HG03521 (cell line): ENCODE measurements at regions not wholly inside any gene's neighbourhood (a gene's known extent, or its start where the extent isn't known, plus 50 kb on each side); places are given as distances from the start of the nearest gene placed in this dataset.

ENCODE experiments used
- ATAC-seq: cut with Tn5 transposase; IDR thresholded peaks from one replicate; pipeline ENCODE4 v1.9.1; 2021; ENCODE audit warnings: mild to moderate bottlenecking, moderate library complexity; ENCODE audit not compliant: unreplicated experiment

DNA sequence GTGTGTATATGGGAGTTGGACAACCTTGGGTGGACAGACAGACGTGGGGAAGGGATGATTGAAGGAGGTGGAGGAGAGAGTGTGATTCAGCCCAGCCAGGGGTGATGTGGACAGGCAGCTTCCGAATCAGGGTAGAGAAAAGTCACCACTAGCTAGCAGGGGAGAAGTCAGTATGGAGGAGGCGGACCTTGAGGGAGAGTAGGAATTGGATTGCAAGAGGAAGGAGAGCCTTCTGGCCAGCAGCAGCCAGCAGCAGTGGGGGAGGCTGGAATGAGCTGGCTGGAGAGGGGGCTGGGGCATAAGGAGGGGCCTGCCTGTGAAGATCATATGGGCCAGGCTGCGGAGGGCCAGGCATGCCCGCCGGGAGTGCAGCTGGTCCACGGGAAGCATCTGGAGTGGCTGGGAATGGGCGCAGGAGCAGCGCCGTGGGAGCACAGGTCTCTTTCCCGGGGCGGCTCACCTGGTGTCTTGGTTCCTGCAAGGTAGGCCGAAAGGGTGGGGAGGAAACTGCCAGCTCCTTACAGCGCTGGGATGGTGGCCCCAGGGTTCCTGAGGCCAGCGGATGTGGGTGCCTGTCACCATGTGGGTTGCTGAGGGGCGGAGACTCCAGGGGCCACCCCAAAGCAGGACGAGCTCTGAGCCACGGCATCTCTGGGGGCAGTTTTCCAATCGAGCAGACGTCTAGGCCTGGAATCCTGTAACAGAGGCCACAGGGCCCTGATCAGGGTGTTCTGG, 235.3 kb downstream of the SEC14L1 start:
- no peak for ATAC-seq

DNA sequence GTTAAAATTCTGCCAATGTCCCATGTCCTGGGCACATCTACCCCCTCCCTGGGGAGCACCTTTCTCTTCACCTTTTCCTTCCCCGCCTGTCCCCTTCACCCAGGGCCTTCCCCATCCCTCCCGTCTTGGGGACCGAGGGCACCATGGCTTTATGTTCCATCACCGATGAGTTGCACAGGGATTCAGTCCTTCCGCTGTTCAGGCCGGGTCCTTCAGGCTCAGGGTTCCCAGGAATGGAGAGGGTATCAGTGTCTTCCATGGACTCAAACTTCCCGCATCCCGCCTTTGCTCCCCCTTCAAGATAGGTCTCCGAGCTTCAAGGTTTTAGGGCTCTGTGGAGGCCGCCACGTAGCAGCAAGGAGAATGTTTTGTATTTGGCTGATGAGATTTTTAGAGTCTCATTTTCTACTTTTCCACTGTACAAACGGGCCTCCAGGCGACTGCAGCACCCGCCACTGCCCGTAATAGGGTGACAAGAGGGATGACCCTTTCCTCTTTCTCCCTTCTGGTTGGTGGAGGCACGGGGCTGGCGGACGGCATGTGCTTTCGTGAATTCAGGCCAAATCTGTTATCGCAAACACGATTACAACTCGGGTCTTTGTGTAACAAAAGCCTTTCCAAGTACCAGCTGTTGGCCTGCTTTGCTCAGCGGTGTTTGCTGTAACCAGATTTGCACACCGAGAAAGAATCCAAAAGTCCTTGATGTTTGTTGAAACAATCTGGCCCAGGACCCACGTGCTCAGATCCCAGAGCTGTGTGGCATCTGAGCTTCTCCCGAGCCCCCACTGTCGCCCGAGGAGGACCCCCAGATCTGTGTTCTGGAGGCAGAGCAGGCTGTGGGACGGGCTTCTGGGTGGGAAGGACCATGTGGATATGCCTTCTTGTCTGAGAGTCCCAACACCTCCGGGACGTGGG, 236.3 kb downstream of the SEC14L1 start:
- ATAC-seq, result no peak

DNA sequence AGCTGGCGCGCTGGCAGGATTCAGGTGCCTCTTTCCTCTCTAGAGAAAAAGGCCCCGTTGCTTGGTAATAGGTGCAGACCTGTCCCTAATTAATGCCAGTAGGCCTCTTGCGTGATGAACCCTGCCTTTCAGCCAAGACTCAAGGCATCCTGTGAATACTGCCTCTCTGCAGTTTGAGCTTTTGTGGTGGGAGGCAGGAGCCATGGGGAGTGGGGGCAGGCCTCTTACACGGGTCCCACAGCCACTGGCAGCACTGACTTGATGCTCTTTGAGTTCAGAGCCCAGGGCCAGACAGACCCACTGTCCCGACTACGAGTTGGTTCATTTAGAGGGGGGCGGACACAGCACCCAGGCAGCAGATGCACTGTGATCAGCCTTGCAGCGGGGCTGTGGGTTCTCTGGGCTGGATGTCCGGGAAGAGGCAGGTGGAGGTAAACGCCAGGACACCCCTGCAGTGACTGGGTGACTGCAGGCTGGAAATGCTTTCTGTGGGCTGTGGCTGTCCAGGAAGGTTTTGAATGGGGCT, 237.0 kb downstream of the SEC14L1 start:
- ATAC-seq, result no peak

DNA sequence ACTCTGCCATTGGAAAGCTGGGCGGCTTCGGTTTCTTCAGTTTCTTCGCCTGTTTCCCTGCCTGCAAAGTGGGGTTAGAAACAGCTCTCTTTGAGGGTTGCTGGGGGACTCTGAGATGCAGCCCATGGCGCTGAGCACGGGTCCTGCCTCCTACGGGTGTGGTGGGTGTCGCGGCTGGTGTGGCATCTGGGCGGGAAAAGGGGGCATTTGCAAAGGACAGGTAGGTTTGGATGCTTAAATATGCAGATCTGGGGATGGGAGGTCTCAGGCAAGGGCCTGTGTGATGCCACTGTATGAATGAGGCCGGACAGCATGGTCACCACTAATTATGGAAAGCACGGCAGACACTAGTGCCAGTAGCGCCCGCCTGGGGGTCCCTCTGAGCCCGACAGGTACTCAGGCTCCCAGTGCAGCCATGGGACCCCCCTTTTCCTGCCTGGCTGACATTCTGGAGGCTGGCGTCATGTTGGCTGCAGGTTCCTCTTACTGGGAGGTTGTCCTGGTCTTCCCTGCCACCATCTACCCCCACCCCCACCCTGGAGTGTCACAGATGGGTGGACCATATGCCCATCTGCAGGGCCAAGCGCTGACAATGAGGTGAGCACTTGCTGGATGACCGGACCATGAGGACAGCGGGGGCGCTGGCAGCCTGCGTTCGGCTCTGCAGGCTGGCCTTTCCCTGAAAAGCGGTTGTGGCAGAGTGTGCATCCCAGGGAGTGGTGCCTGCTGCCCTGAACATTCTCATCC, 237.7 kb downstream of the SEC14L1 start:
- no peak for ATAC-seq

DNA sequence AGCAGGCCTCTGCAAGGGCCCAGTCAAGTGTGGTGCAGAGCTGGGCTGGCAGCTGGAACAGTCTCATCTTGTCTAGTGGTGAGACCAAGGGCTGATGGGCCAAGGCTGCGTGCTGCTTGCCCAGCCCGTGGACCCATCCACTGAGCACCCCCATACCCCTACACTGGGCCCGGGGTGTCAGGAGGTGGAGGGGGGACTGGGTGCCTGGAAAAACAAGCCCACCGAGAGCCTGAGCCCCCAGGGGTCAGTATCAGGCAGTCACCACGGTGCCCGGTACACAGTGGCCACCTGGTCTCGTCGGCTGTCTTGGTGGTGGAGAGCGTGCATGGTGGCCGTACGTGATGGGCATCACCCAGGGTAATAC, 238.3 kb downstream of the SEC14L1 start:
- no peak for ATAC-seq

DNA sequence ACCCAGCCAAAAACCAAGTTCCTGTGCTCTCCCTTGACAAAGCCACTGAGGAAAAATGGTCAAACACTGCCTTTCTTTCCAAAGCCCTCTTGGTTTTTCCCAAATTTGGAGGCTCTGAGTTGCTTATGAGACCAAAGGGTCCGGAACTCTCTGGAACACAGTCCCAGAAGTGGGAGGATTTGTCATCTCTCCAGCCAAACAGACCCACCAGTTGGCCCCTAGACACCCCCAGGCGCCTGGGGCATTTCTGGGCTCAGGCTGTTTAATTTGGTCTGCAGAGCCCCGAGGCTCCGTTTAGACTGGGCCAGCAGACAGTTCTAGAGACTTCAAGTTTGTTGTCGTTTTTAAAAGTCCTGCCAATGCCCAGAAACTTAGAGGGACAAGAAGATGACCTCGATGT, 239.1 kb downstream of the SEC14L1 start:
- ATAC-seq, result no peak

DNA sequence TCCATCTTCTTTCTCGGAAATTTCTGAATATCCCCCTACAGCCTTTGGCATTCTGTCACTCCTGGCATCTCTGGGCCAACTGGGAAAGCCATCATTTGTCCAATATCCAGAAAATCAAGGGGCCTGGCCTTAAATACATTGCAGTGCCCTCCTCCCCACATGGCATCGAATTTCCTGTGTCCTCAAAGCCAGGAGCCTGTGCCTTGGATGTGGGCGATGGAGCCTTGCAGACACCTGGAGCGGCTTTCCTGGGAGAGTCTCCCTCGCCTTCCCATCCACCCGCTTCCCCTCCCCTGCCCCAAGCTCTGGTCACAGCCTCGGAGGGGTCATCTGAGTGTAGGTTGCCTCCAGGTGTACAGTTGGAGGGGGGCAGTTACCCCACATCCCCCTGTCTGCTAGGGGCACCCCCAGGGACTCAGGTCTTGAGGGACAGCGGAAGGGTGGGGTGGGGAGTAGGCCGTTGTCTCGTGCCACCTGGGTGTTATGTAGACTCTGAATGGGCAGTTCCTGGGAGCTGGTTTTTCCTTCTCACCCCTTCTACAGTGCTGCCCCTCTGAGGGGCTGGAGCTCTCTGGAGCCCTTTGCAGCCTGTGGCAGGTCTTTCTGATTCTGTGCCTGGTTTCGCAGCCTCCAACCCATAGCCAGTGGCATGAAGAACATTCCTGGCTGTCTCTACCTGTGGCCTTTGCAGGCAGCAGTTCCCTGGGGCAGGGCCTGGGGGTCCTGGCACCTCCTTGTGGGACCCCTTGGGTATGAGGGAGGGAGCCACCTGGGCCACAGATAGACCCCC, 239.8 kb downstream of the SEC14L1 start:
- ATAC-seq, result no peak

DNA sequence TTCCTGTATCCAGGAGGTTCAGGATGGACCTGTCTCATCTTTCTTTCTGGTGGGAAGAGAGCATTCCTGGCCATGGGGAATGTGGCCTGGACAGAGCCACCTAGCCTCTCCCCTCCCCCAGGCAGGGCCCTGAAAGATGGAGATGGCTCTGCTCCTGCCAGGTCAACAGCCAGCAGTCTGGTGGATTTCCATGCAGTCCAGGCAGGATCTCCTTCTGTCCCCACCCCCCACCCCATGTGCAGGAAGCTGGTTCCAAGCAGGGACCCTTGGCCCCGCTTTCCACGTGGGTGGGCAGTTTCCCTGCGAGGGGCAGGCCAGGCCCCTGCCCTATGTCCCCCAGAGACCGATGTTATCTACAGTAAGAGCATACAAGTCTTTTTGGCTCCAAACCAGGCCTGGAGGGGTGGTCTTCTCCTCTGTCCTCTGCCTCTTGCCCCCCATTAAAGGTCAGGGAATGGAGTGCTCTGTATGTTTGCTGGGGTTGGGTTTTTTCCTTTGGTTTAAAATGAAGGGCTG, 240.5 kb downstream of the SEC14L1 start:
- no peak for ATAC-seq

DNA sequence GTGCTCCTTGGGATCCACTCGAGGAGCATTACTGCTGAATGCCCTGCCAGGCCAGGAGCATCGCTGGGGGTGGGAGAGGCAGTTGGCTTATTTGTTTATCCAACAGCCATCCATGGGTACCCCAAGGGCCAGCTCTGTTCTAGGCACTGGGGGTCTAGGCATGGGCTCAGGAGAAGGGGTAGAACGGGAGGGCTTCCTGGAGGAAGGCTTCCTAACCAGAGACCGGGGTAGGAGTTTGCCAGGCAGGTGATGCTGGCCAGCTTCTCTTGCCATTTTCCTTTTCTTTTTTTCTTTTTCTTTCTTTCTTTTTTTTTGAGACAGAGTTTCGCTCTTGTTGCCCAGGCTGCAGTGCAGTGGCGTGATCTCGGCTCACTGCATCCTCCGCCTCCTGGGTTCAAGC, 241.0 kb downstream of the SEC14L1 start:
- ATAC-seq, result no peak

DNA sequence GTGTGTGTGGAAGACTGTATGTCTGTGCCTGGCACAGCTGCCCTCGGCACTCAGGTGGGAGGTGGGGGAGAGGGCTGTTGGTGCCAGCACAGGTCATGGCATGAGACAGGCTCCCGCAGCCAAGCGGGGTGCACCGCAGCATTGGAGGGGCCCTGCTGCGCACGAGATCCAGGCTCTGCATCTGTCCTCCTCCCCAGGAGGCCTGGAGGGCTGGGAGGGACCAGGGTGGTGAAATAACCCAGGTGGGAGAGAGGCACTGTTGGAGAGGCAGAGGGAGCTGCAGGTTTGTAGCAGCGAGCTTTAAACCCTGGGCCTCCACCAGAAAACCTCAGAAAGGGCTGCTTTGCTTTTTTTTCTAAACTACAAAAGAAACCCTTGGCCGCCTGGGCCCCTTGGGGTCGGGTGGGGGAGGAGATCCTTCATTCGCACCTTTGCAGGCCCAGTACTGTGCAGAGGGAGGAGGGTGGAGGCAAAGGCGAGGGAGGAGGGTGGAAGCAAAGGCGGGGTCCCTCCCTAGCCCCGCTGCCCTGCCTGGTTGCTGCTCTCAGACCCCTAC, 241.7 kb downstream of the SEC14L1 start:
- no peak for ATAC-seq

DNA sequence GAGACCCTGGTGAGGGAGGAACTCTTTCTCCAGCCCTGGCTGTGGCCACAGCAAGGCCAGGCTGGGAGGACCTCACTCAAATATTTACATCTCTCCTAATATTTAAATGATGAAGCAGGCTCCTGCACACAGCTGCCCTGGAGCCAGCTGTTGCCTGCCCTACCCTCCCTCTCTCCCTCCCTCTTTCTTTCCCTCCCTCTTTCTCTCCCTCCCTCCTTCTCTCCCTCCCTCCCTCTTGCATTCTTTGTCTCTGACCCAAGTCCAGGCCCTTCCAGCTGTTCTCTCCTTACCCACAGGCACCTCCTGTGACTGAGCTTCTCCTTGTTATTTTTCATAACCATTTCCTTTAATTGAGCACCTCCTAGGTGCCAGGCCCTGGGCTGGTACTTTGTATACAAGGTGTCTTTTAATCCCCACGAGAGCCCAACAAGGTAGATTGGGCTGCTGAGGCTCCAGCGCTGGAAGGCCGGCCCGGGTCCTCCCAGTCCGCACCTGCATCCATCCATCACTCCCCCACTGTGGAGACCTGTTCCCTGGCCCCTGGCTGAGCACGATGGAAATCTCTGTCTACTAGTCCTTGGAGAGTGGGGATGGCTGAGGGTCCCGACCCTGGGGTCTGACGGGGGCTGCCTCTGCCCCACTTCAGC, 242.3 kb downstream of the SEC14L1 start:
- no peak for ATAC-seq

DNA sequence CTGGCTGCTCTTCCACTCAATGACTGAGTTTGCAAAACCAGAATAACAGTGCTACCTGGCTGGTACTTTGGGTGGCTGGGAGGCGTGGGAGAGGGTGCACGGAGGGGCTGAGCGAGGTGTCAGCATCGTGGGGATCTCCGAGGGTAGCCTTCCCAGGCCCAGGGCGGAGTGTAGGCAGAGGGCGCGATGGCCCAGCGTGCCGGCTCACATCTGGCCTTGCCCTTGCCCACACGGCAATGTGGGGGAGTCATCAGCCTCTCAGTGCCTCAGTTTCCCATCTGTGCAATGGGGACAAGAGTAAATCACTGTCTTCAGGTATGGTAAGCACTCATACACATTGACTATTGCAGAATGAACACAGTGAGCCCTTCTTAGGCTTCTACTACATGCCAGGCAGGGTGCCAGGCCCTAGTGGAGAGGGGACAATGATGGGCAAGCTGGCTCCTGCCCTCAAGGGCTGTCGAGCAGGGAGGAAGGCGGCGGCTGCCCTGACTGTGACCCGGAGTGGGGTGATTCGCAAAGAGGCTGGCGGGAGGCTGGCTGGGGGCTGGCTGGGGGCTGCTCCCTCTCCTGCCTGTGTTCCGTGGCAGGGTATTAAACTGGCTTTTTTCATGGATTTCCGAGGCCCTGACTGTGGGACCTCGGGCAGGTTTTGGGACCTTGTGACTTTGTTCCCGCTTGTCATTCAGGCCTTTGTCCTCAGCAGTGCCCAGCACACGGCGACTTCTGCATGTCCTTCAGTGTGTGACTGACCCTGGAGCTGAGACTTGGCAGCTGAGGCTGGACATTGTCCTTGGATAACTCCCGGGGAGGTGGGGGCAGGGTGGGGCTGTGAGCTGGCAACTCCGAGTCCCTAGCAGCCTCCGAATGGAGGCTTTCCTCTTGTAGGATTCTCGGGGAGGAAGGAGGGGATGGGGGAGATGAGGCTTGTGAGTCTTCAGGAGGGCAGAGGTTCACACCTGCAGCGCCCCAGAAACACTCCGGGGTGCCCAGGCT, 243.1 kb downstream of the SEC14L1 start:
- no peak for ATAC-seq

DNA sequence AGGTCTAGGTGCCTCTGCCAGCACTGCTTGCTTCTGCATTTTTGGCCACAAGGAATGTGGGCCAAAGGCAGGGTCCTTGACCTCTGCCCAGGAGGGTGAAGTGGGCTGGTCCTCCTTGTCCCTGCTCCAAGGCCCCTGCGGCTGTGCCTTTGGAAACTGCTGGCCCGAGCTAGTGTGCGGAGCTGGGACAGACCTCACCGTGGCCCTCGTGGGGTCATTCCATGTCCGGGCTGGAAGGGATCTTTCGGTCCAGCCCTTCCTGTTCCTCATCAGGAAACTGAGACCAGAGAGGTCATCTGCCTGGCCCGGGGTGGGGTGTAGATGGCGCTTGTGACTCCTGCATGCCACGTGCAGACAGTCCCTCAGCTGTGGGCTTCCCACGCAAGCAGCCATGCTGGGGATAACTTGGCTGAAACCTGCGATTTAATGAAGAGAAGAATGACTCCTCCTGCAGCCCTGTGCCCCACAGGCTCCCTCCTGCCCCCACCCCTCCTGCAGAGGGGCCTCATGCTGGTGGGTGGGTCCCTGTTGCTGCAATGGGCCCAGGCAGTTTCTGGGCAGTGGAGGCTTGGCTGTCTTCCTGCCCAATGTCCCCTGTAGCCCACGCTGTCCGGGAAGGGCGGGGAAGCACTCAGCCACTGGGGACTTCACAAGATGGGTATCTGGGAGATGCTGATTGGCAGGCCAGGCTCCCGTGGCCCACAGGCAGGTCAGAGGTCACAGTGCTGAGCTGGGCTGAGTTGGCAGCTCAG, 245.2 kb downstream of the SEC14L1 start:
- ATAC-seq, result no peak

DNA sequence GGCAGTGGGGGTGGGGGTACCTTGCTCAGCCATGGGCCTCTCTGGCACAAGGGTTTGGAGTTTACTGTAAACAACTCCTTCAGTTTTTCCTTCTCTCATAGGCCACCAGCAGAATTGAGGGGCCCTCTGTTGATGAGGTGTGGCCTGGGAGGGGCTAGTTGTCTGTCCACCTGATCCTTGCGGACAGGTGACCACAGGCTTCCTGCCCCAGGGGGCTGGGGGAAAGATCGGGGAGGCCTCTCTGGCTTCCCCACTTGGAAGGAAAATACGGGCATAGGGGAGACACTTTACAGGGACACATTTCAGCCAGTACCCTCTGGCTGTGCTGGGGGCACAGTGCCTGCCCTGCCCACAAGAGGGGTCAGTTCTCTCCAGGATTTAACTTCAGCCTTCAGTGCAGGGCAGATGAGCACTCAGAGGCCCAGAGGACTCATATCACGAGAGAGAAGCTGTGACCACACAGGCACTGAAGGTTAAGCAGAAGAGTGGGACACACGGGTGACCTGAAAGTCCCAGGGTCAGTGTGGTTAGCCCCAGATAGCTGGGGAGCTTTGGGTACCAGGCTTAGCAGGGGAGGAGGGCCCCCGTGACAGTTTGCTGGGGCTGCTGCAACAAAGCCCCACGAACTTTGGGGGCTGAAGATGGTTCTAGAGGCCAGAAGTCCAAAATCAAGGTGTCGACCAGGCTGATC, 245.9 kb downstream of the SEC14L1 start:
- no peak for ATAC-seq

DNA sequence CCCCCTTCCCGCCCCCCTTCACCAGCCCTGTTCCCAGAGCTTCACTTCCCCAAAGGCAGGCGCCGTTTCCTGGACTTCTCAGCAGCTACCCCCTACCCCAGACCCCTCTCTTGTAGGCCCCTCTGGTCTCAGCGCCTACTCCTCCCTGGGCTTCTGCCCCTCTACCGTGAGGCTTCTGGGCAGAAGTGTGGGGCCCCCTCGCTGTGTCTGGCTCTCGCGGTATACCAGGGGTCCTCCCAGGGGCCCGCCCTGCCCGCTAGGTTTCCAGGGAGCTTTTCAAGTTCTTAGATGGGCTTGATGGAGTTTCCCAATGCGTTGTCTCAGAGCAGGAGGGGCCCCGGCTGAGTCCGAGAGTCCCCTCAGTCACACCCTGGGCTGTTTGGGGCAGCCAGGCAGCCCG, 247.1 kb downstream of the SEC14L1 start:
- no peak for ATAC-seq

DNA sequence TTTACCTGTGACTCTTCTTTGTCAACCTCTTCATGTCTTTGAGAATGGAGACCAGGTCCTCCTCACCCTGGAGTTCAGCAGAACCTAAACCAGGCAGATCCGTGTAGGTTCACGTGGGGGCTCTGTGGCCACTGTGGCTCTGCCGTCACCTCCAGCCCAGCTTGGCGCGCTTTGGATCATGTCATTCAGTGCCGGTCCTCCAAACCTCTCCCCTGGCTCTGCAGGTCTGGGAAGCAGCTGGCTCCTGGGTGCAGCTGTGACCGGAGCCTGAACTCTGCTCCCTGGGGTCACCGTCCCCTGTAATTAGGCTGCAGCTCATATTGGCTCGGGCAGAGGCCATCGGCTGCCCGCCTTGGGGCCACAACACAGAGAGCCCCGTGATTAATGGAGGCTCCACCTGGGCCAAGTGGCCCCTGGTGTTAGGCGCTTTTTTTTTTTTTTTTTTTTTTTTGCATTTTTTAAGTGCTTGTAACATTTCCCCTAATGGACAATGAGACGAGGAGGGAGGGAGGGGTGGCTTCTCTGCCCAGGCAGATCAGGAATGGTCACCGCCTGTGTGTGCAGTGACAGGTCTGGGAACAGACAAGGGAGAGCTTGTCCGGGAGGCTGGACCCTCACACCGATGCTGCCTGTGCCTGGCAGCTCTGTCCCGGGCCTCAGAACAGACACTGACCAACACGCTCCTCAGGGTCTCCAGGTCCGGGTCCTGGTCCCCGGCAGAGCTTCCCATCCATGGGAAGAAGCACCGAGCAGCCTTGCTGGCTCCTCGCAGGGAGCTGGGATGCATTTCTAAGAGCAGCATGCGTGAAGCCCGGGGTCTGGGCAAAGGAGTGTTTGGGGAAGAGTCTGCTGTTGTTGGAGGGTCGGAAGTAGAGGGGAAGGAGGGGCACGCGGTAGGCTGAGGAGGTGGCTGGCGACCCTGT, 247.9 kb downstream of the SEC14L1 start:
- ATAC-seq, result no peak
